Tibial artery (tissue), 4 donors: ENCODE measurements at regions not wholly inside any gene's neighbourhood (a gene's known extent, or its start where the extent isn't known, plus 50 kb on each side); places are given as distances from the start of the nearest gene placed in this dataset.

ENCODE experiments used
- DNase-seq, 2 donors: peaks; one replicate each; pipeline ENCODE4 v3.0.0-alpha.2; 2019
- H3K27ac ChIP-seq, 2 donors: fragments of 200-600 bp; sonication (generic) in 1 of 2; 1 replicate in 1 of 2; 2 replicates in 1 of 2; pipeline ENCODE4 v1.5.1; 2018 to 2019; ENCODE audit warnings: mild to moderate bottlenecking in 1 of 2
- H3K27me3 ChIP-seq, 2 donors: fragments of 200-600 bp; sonication (generic) in 1 of 2; one replicate each; pipeline versions ENCODE4 v1.5.1 to v1.6.0; 2016 to 2019
- H3K36me3 ChIP-seq, 3 donors: fragments of 200-600 bp; sonication (generic) in 2 of 3; one replicate each; pipeline ENCODE4 v1.5.1; 2016 to 2019; ENCODE audit warnings: mild to moderate bottlenecking in 2 of 3
- H3K4me1 ChIP-seq, 4 donors: fragments of 200-600 bp; sonication (generic) in 2 of 4; 1 replicate in 3 of 4; 2 replicates in 1 of 4; pipeline ENCODE4 v1.5.1; 2016 to 2019
- H3K4me3 ChIP-seq, 2 donors: fragments of 200-600 bp; sonication (generic) in 1 of 2; 1 replicate in 1 of 2; 2 replicates in 1 of 2; pipeline ENCODE4 v1.5.1; 2018 to 2019; ENCODE audit warnings: mild to moderate bottlenecking in 2 of 2
- H3K9me3 ChIP-seq, 3 donors: fragments of 200-600 bp; sonication (generic) in 1 of 3; one replicate each; pipeline ENCODE4 v1.5.1; 2016 to 2019
- intact Hi-C: fragments of 100-400 bp; cut with DNase I; formaldehyde crosslinking; loops from one replicate; pipeline ENCODE4 v1.15.0; 2023; ENCODE audit warnings: low total_unique reads
- TF ChIP-seq, protein P1 (sequence below), 2 experiments: fragments of 200-600 bp in 1 of 2; fragments of 450-650 bp in 1 of 2; IDR thresholded peaks; one replicate each; pipeline ENCODE4 v1.5.1; 2017 to 2019; ENCODE audit warnings: antibody characterized with exemption in 2 of 2, mild to moderate bottlenecking in 1 of 2, moderate library complexity in 1 of 2

DNA sequence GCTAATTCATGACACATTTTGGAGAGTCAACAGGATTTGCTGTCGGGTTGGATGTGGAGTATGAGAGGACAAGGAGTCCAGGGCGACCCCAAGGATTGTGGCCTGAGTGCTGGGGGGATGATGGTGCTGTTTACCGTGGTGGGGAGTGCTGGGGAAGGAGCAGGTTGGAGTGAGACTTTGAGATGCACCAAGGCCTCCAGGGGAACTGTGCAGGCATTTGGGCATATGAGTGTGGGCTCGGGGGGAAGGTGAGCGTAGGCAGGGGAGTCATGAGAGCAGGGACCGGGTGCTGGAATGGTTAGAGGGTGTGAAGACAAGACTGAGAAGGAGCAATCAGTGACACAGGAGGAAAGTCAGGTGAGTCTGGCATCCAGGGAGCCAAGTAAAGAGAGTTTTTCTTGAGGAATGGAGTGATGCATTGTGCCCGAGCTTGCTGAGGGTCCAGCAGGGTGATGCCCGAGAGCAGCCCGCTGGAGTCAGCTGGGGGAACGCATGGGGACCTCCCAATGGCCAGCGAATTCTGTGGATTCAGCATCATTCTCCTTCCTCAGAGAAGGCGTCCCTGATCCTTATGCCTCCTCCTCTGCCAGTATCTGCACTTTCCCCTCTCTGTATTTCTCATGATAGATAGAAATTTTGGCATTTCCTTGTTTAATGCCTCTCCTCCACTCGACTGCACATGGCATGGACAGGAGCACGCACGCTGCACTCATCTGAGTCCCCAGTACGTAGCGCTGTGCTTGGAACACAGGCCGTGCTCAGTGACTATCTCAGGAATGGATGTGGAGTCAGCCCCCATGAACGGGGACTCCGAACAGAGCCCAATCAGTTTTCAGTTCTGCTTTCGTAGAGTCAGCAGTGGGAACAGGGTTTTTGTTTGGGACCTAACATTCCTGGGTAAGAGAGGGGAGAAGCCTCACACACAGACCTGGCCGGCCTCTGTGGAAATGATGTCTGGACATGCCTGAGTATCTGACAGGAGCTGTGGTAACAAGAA is 52.1 kb upstream of the ETV3 start:
- H3K4me1 ChIP-seq: peaks cover 0 to 5% (median 2%) of the 10 kb centered on the region in 4 donors
- no peak overlapping the region for H3K27ac ChIP-seq
- no peaks in the 10 kb centered on the region for H3K9me3 ChIP-seq
- TF ChIP-seq, protein P1, sequence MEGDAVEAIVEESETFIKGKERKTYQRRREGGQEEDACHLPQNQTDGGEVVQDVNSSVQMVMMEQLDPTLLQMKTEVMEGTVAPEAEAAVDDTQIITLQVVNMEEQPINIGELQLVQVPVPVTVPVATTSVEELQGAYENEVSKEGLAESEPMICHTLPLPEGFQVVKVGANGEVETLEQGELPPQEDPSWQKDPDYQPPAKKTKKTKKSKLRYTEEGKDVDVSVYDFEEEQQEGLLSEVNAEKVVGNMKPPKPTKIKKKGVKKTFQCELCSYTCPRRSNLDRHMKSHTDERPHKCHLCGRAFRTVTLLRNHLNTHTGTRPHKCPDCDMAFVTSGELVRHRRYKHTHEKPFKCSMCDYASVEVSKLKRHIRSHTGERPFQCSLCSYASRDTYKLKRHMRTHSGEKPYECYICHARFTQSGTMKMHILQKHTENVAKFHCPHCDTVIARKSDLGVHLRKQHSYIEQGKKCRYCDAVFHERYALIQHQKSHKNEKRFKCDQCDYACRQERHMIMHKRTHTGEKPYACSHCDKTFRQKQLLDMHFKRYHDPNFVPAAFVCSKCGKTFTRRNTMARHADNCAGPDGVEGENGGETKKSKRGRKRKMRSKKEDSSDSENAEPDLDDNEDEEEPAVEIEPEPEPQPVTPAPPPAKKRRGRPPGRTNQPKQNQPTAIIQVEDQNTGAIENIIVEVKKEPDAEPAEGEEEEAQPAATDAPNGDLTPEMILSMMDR (IDR thresholded peaks at IDR 0.05): no peak
- no peak overlapping the region for H3K4me3 ChIP-seq
- peaks cover 0 to 33% of the 10 kb centered on the region in 2 donors for H3K27me3 ChIP-seq
- DNase-seq: no peak
- intact Hi-C loops: loop anchor here (10.0 kb wide), 1 partner anchor 295 kb away; no protein-coding TSS in a partner anchor
- H3K36me3 ChIP-seq: no peaks in the 10 kb centered on the region

- Histone ChIP-seq H3K4me1 (no peaks in the 10 kb centered on the region), H3K27me3 (peaks cover 0 to 25% of the 10 kb centered on the region in 2 donors), H3K36me3 (no peaks in the 10 kb centered on the region), H3K4me3 (no peak overlapping the region), H3K27ac (no peak overlapping the region), H3K9me3 (no peaks in the 10 kb centered on the region)
- intact Hi-C loops: loop anchor here (10.0 kb wide), 1 partner anchor 296 kb away; no protein-coding TSS in a partner anchor
- DNase-seq: no peak
- TF ChIP-seq, protein P1 (IDR thresholded peaks at IDR 0.05): no peak
These were observed 50.9 kb upstream of the ETV3 start for GRCh38 chr1:157189096-157189495.
